GM18861 (cell line): ENCODE measurements at regions not wholly inside any gene's neighbourhood (a gene's known extent, or its start where the extent isn't known, plus 50 kb on each side); places are given as distances from the start of the nearest gene placed in this dataset.
A peak's percentile ranks its signal among the peaks of the same experiment; 100 is the strongest.
"Not testable (repeated sequence)": the region's sequence is repeated elsewhere in the genome, so short reads cannot be mapped to it uniquely, and the experiment has no call there.

Experiments used
- ATAC-seq: cut with Tn5 transposase; IDR thresholded peaks from one replicate; pipeline ENCODE4 v1.9.1; 2021; ENCODE audit not compliant: unreplicated experiment

DNA sequence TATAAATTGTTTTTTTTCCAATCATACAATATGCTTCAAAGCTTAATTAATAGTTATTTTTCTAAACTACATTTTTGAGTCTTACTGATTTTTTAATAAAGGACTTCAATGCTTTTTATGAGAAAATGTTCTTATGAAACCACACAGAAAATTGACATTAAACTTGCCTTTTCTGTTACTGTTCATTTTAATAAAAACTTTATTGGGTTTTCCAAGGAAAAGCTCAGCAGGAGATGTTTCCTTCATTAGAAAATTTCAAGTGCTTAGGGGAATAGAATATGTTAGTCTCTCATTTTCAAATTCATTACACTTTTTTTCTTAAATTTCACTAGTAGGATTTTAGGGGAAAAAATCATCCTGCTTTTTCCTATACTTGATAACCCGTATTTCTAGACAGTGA is 711.4 kb downstream of the DIPK2A start:
- ATAC-seq: no peak

DNA sequence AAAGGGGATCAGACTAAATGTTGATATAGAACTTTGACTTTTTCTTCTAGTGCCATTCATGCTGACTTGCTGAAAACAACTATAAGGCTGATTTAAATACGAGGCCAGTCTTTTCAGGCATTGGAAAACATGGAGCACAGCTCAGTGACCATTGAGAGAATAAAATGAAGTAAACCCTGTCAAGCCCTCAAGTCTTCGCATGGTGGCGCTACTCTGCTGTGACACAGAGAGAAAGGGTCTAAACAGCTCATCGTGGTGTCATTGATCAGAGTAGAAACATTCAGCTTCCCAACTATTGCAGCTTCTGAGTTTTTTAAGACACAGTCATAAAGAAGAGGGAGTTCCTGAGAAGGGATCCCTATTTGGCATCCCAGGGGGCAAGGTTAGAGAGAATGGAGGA is 716.2 kb downstream of the DIPK2A start:
- ATAC-seq: no peak

DNA sequence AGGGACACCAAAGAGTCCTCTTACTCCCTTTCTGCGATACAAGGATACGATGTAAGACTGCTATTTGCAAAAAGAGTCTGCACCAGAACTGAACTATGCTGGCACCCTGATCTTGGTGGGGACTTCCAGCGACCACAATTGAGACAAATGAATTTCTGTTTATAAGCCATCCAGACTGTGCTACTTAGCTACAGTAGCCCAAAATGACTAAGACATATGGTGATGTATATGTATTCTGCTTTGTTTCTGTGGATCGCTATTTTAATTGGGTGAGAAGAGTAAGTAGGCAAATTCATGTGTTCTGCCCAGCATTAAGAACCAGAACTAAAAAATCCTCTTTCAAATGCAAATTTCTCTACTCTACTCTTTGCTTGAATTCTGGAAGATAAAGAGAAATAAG is 720.9 kb downstream of the DIPK2A start:
- no peak for ATAC-seq

DNA sequence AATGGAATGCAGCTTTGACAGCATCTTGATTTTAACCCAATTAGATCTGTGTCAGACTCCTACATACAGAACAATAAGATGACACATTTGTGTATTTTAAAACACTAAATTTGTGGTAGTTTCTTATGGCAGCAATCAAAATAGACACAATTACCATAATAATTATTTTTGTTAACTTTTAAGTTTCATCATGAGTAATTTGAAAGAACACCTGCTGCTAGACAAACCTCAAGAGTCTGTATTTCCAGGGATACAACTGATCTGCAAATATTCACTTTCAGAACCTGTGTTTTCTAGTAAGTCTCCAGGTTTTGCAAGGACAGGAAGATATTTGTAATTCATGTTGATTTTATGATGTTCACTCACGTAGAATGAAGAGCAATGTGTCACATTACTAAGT is 736.8 kb downstream of the DIPK2A start:
- no peak for ATAC-seq

DNA sequence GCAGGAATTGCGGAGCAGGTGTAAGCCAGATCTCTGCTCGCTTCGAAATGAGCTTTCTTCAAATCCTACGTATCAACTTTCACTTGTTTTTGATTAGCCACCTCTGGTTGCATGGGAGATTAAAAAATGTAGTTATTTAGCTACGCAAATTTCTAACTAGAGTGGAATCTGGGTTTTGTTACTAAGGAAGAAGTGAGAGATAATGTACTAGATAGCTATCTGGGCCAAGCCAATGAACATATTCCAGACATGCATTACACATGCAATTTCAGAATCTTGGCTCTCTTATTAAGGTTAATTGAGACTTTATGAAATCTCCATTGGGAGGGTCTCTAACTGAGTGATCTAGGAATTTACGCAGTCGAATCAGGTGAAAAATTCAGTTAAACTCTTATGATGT is 765.7 kb downstream of the DIPK2A start:
- ATAC-seq: no peak

DNA sequence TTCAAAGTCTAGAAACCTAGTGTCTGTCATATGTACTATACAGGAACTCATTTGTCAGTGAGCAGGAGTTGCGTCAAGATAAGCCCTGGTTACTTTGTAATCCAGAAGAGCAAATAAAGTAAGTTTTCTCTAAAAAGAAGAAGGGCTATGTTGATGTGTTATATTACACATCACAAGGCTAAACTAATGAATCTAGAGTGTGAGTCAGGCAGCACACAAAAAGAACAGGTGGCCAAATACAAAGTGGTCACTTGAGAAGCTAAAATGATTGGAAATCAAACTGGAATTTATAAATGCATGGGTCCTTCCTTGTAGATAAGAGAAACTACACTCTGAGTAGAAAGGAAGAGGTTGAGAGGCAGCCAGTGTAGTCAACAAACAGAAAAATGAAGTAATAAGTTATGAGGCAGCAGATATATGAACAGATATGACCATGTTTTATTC is 771.6 kb downstream of the DIPK2A start:
- no peak for ATAC-seq

DNA sequence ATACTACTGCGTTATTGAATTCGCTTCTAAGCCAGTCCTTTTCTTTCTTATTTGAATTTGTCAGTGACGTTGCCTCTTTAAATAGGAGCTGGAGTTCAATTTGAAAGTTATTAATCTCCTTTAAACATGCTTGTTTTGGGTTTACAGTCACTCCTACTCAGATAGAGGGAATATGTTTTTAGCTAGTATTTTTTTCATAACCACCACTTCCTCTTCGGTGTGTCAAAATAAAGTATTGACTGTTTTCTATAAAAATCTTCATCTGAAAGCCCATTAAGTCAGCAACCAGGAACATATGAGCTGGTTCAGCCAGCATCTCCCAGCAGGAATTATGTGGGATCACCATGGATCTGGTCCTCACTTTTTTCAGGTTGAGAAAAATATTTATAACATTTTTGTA is 772.9 kb downstream of the DIPK2A start:
- ATAC-seq: no peak

DNA sequence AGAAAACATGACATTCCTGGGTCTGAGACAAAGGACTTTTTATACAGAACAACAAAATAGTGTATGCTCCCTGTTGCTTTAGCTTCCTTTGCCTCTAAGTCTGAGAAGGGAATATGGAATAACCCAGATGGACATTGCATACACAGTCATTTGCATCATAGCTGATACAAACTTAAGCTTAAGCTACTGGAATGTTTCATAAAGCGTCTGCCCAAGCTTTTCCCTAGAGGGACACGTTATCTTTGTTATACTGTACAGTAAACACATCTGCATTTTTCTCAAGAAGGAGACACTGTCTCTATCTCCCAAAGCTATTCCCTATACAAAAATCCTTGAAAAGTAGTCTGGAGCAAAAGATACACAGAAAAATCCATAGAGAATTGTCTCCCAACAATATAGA is 775.0 kb downstream of the DIPK2A start:
- no peak for ATAC-seq

DNA sequence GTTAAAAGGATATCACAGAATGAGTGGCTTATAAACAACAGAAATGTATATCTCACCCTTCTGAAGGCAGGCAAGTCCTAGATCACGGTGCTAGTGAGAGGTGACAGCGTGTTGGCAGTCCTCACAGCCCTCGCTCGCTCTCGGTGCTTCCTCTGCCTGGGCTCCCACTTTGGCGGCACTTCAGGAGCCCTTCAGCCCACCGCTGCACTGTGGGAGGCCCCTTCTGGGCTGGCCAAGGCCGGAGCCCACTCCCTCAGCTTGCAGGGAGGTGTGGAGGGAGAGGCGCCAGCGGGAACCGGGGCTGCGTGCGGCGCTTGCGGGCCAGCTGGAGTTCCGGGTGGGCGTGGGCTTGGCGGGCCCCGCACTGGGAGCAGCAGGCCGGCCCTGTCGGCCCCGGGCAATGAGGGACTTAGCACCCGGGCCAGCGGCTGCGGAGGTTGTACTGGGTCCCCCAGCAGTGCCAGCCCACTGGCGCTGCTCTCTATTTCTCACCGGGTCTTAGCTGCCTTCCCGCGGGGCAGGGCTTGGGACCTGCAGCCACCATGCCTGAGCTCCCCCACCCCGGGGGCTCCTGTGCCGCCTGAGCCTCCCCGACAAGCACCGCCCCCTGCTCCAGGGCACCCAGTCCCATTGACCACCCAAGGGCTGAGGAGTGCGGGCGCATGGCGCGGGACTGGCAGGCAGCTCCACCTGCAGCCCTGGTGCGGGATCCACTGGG is 778.1 kb downstream of the DIPK2A start:
- ATAC-seq: not testable (repeated sequence)

DNA sequence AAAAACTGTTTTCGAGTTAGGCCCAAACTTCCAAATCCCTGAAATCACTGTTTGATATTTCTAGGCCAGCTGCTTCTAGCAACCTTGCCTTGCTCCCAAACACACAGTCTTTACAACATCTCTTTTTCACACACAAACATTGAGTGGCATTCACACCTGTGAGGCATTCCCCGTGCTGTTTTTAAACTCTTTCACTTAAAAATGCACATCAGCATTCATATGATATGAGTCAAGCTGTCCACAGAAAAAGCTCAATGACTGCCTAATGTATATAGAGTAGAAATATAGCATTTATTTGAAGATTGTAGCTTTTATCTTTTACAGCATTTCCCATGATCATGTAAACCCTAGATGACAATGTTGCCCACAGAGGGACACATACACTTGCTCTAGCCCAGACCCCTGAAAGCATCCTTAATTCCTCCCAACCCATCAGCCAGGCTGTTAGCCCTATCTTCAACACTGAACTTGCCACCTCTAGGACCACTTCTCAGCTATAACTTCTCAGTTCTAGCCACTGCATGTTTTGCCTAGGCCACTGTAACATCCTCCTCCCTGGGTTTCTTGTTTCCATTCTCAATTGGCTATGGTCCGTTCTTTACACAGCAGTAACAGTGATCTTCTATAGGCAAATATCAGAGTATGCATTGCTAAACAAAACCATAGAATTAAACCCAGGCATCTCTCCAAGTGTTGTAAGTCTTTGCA is 782.6 kb downstream of the DIPK2A start:
- no peak for ATAC-seq

DNA sequence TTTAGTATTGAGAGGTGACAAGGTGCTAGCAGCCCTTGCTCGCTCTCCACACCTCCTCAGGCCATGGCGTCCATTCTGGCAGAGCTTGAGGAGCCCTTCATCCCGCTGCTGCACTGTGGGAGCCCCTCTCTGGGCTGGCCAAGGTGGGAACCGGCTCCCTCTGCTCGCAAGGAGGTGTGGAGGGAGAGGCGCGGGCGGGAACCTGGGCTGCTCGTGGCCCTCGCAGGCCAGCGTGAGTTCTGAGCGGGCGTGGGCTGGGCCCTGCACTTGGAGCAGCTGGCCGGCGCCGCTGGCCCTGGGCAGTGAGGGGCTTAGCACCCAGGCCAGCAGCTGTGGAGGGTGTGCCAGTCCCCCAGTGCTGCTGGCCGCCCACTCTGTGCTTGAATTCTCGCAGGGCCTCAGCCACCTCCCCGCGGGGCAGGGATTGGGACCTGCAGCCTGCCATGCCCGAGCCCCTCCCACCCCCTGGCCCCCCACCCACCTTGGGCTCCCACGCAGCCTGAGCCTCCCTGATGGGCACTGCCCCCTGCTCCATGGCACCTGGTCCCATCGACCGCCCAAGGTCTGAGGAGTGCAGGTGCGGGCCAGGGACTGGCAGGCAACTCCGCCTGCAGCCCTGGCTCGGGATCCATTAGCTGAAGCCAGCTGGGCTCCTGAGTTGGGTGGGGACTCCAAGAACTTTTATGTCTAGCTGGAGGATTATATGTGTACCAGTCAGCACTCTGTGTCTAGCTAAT is 785.2 kb downstream of the DIPK2A start:
- ATAC-seq: no peak

DNA sequence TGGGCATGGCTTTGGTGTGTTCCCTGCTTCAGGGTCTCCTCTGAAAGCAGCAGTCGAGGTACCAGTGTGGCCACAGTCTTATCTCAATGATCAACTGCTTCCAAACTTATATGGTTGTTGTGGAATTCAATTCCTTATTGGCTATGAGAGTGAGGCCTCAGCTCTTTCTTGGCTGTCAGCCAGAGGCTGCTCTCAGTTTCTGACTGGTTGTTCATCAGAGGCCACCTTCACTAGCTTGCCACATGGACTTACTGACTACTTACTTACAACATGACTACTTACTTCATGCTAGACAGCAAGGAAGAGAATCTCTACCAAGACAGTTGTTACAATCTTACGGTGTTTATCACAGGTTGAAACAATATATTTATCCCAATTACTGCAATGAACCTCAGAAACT is 789.2 kb downstream of the DIPK2A start:
- no peak for ATAC-seq

DNA sequence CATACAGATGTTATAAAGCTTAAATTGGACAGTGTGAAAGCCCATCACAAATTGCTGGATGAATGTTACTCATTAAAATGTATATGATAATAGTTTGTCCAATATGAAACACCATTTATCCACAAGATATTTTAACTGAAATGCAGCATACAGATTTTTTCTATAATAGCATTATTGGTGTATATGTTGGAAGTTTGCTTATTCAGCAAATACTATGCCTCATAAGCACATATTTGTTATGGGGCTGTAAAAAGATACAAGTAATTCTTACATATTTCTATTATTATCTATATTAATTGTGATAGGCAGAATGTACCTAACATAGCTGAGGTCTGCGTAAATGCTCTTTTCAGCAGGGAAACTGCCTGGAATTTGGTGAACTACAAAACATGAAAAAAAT is 790.5 kb downstream of the DIPK2A start:
- no peak for ATAC-seq

DNA sequence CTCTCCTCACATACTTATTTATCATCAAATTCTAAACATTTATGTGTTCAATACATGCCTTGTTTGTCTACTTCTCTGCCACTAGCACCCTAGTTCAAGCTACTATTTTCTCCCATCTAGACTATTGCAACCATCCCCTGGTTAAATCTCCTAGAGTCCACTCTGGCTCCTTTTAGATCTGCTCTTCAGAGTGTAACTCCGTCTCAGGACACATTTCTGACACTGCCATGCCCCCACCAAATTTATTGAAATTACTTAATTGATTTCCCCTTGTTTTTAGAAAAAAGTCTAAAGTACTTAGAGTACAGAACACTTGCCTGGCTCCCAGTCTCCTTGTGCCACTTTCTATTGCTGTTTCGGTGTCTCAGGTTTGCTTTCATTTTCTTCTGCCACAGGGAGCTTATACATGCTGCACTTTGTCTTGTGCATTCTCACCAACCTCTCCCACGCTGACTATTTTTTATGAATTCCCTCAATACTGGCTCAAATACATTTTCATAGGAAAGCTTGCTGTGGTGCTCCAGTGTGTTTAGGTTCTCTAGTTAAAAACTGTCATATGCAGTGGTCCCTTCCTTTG is 792.3 kb downstream of the DIPK2A start:
- peak; percentile 84 for ATAC-seq

DNA sequence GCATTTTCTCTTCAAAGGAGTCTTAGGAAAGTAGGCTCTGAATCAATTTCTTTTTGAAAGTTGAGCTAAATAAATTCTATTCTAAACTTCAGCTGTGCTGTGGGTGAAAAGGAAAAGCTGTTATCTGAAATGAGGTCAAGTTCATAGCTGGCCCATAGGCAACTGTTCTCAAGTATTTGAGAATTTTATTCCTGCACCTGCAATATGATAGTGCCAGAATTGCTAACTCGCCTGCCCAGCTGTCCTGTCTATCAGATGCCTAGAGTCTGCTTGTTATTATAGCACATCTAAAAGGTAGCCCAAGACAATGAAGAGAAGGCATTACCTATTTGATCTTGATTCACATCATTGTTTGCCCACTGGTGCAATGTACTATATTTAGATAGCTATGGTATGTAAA is 798.7 kb downstream of the DIPK2A start:
- no peak for ATAC-seq

DNA sequence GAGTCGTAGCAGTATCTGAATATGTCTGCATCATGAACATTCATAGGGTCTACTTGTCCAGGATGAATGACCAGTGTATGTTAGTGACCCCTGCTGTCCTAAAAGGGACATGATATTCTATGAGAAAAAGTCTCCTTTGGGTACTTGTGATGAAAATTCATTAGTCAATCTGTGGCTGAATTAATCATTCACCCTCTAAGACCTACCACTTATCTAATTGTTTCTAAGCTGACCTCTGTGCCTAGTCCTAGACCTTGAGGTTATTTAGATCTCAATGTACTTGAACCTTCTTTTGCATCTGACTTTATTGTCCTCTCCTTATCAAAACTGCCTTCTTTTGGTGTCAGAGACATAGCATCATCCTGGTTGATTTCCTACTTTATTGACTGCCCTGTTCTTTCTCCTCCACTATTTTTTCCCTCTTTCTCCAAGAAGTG is 799.3 kb downstream of the DIPK2A start:
- no peak for ATAC-seq

DNA sequence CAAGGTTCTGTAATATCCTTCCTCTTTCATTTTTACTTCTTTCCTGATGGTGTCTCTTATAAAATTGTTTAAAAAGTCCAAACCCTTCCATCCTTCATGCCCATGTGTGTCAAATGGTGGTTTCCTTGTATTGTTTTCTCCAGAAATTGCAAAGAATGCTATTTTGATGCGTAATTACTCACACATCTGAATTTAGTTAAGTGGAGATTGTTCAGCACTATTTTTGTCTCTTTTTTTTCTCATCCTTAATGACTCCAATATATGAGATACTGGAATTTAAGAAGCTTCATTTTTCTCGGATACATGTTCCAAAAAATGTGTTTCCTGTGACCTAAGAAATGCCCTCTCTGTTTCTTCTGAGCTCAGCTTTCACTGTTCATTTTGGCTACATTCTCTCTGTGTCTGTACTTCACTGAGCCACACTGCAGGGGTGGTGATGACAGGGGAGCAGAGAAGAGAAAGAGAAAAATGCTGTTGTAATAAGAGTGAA is 799.8 kb downstream of the DIPK2A start:
- ATAC-seq: no peak

DNA sequence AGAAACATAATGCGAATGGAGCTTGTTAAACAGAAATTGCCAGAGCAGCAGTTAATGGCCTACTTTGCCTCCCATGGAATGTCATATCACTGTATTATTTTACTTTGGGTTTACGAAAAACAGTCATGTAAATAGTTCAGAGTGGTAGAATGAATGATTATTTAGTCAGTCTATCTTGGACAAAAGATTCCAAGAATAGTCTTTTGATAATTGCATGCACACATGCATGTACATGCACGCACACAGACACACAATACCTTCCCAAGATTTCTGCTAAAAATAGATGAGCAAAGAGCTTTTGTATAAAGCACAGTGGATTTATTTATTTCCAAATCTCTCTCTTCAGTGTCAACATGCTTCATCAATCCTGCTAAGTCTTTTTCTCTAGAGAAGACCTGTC is 800.7 kb downstream of the DIPK2A start:
- ATAC-seq: no peak

DNA sequence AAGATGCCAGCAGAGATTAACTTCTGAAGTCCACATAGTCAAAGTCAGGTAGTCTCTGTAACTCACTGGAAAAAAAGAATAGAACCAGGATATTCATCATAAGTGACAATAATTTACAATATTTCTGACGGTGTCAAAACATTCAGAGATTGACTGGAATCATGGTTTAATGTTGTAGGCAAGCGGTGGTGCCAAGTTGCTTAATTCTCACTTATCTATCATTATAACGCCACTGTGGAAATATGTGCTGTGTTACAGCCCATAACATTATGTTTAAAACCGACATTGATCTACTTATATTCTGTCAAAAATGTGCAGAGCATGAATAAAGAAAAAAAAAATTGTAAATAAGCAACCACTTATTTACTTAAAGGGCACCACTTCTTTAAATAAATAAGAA is 801.7 kb downstream of the DIPK2A start:
- no peak for ATAC-seq

DNA sequence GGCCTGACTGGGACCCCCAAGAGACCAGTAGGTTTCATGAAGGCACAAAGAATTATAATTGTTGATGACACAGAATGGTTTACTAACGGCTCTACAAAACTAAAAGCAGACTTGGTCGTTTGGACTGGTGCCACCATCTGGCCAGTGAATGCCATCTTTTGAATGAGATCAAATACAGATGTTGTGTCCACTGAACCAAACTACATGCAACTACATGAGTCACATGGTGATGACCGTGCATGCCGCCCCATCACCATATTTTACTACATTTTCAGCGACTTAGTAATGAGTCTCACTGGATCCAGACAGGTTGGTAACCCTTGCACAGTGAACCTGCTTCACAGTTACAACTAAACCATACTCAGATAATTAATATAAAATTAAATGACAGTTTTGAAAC is 803.3 kb downstream of the DIPK2A start:
- no peak for ATAC-seq

DNA sequence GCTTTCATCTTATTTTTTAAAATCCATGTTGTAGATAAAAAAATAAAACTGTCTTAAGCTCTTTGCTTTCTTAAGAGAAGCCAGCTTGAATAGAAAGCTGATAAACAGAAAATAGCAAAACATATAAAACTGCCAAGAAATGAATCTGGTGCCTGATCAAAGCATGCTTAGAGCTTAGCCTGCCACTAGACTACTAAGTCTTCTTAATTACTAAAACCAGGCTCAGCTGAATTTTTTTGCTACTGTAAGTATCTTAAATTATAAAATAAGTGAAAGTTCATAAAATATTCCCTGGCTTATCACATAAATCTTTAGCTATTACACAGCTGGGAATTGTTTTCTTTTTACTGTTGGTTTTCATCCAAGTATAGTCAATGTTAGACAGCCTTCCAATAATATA is 803.9 kb downstream of the DIPK2A start:
- no peak for ATAC-seq

DNA sequence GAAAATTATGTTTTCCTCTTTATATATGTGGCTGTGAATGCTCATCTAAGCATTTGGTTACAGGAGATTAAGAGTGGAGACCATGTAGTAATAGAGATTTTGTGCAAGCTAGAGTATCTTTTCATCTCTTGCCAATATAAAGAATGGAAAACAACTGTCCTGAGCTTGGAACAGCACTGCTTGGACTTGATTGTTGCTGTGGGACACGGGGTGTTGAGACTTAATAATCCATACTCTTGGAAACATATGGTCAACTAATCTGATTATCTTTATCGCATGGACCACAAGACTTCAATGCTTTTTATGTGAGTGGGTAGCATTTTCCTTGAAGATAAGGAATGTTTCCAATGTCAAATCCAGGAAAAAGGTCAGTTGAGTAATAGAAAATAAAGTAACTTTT is 806.3 kb downstream of the DIPK2A start:
- ATAC-seq: no peak
